ENCODE measurements at regions not wholly inside any gene's neighbourhood (a gene's known extent, or its start where the extent isn't known, plus 50 kb on each side); places are given as distances from the start of the nearest gene placed in this dataset.

GRCh38 chr15:87489902-87490665, 766.5 kb downstream of the NTRK3 start:
- H3K9ac ChIP-seq = no peak overlapping the region
- Mint-ChIP-seq H3K4me3 (no peak overlapping the region), H3K36me3 (no peaks in the 10 kb centered on the region), H3K9me3 (peaks cover 3% of the 10 kb centered on the region), H3K4me1 (no peaks in the 10 kb centered on the region), H3K27ac (no peak overlapping the region), H3K27me3 (ENCODE audit: insufficient read depth, low read depth) (peaks cover 2% of the 10 kb centered on the region)
- no peaks in the 10 kb centered on the region for H3K79me2 ChIP-seq (ENCODE audit: low read depth)
- H3F3A ChIP-seq (ENCODE audit: low read depth) = no peaks in the 10 kb centered on the region
- no peaks in the 10 kb centered on the region for H3K4me1 ChIP-seq
- H3K9me3 ChIP-seq (ENCODE audit: low read depth) = no peaks in the 10 kb centered on the region
- H3K27ac ChIP-seq = no peak overlapping the region
- H3K27me3 ChIP-seq = no peaks in the 10 kb centered on the region
- no peak overlapping the region for H3K4me2 ChIP-seq
- no peak overlapping the region for H3K4me3 ChIP-seq
- H3K36me3 ChIP-seq = no peaks in the 10 kb centered on the region
- peak overlapping the region; percentile 7 for H2AFZ ChIP-seq (replicated peaks)
- H4K20me1 ChIP-seq (ENCODE audit: low read depth) = no peaks in the 10 kb centered on the region
- DNase-seq (ENCODE audit: low spot score) = peak; percentile 13
- TF ChIP-seq EZH2phosphoT487 (IDR thresholded peaks at IDR 0.05) (no peak), EZH2 (IDR thresholded peaks at IDR 0.05) (no peak), CTCF (IDR thresholded peaks at IDR 0.05) (no peak)

GRCh38 chr15:87489456-87489855, 767.1 kb downstream of the NTRK3 start:
- Histone ChIP-seq H3K4me1 (no peaks in the 10 kb centered on the region), H3K36me3 (no peaks in the 10 kb centered on the region), H3F3A (ENCODE audit: low read depth) (no peaks in the 10 kb centered on the region), H3K79me2 (ENCODE audit: low read depth) (no peaks in the 10 kb centered on the region), H3K4me3 (no peak overlapping the region), H3K27ac (no peak overlapping the region), H2AFZ (replicated peaks) (peak overlapping the region; percentile 7), H4K20me1 (ENCODE audit: low read depth) (no peaks in the 10 kb centered on the region), H3K9ac (no peak overlapping the region), H3K27me3 (no peaks in the 10 kb centered on the region), H3K9me3 (ENCODE audit: low read depth) (no peaks in the 10 kb centered on the region), H3K4me2 (no peak overlapping the region)
- Mint-ChIP-seq H3K9me3 (no peaks in the 10 kb centered on the region), H3K27me3 (ENCODE audit: insufficient read depth, low read depth) (peaks cover 2% of the 10 kb centered on the region), H3K4me1 (no peaks in the 10 kb centered on the region), H3K36me3 (no peaks in the 10 kb centered on the region), H3K27ac (no peak overlapping the region), H3K4me3 (no peak overlapping the region)
- DNase-seq (ENCODE audit: low spot score) = no peak
- TF ChIP-seq EZH2phosphoT487 (IDR thresholded peaks at IDR 0.05) (no peak), CTCF (IDR thresholded peaks at IDR 0.05) (no peak), EZH2 (IDR thresholded peaks at IDR 0.05) (no peak)

GRCh38 chr15:87487484-87487883, 769.1 kb downstream of the NTRK3 start:
- Histone ChIP-seq H3K27ac (no peak overlapping the region), H3K9ac (no peak overlapping the region), H3K9me3 (ENCODE audit: low read depth) (no peaks in the 10 kb centered on the region), H2AFZ (replicated peaks) (no peak overlapping the region), H3K4me3 (no peak overlapping the region), H3F3A (ENCODE audit: low read depth) (no peaks in the 10 kb centered on the region), H3K4me1 (no peaks in the 10 kb centered on the region), H4K20me1 (ENCODE audit: low read depth) (no peaks in the 10 kb centered on the region), H3K79me2 (ENCODE audit: low read depth) (no peaks in the 10 kb centered on the region), H3K4me2 (no peak overlapping the region), H3K27me3 (no peaks in the 10 kb centered on the region), H3K36me3 (no peaks in the 10 kb centered on the region)
- peaks cover 3% of the 10 kb centered on the region for H3K4me1 Mint-ChIP-seq
- H3K9me3 Mint-ChIP-seq = no peaks in the 10 kb centered on the region
- DNase-seq (ENCODE audit: low spot score) = no peak
- peaks cover 2% of the 10 kb centered on the region for H3K27me3 Mint-ChIP-seq (ENCODE audit: insufficient read depth, low read depth)
- H3K27ac Mint-ChIP-seq = no peak overlapping the region
- TF ChIP-seq CTCF (IDR thresholded peaks at IDR 0.05) (no peak), EZH2 (IDR thresholded peaks at IDR 0.05) (no peak), EZH2phosphoT487 (IDR thresholded peaks at IDR 0.05) (no peak)
- no peak overlapping the region for H3K4me3 Mint-ChIP-seq
- no peaks in the 10 kb centered on the region for H3K36me3 Mint-ChIP-seq

Measured in neural progenitor cell (in vitro differentiated cells).